Uterus (tissue), 2 donors: ENCODE measurements at regions not wholly inside any gene's neighbourhood (a gene's known extent, or its start where the extent isn't known, plus 50 kb on each side); places are given as distances from the start of the nearest gene placed in this dataset.

Experiments
- POLR2A ChIP-seq, 2 donors: fragments of 450-650 bp; IDR thresholded peaks; one replicate each; pipeline ENCODE4 v1.6.1; 2016; ENCODE audit warnings: antibody characterized with exemption in 2 of 2, mild to moderate bottlenecking in 1 of 2, moderate library complexity in 1 of 2
- TF ChIP-seq, protein P1 (sequence below), 4 experiments: fragments of 200-600 bp in 2 of 4; fragments of 450-650 bp in 2 of 4; sonication (generic) in 2 of 4; IDR thresholded peaks; one replicate each; pipeline ENCODE4 v1.5.1; 2016 to 2019; ENCODE audit warnings: antibody characterized with exemption in 4 of 4, mild to moderate bottlenecking in 2 of 4, moderate library complexity in 1 of 4

- TF ChIP-seq, protein P1, sequence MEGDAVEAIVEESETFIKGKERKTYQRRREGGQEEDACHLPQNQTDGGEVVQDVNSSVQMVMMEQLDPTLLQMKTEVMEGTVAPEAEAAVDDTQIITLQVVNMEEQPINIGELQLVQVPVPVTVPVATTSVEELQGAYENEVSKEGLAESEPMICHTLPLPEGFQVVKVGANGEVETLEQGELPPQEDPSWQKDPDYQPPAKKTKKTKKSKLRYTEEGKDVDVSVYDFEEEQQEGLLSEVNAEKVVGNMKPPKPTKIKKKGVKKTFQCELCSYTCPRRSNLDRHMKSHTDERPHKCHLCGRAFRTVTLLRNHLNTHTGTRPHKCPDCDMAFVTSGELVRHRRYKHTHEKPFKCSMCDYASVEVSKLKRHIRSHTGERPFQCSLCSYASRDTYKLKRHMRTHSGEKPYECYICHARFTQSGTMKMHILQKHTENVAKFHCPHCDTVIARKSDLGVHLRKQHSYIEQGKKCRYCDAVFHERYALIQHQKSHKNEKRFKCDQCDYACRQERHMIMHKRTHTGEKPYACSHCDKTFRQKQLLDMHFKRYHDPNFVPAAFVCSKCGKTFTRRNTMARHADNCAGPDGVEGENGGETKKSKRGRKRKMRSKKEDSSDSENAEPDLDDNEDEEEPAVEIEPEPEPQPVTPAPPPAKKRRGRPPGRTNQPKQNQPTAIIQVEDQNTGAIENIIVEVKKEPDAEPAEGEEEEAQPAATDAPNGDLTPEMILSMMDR (IDR thresholded peaks at IDR 0.05), result no peak
- TF ChIP-seq POLR2A (IDR thresholded peaks at IDR 0.05), result no peak
These were observed 171.9 kb downstream of the KLF5 start for GRCh38 chr13:73230716-73231115.
